ENCODE measurements at regions not wholly inside any gene's neighbourhood (a gene's known extent, or its start where the extent isn't known, plus 50 kb on each side); places are given as distances from the start of the nearest gene placed in this dataset.

DNA sequence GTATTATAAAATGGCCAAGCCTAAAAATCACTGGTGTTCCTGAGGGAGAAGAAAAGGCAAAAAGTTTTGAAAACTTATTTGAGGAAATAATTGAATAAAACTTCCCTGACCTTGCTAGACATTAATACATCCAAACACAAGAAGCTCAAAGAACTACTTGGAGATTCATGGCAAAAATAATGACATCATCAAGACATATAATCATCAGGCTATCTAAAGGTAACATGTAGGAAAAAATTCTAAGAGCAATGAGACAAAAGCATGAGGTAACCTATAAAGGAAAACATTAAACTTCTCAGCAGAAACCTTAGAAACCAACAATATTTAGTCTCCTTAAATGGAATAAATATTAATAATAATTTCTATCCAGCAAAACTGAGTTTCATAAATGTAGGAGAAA, 887.6 kb downstream of the PCDH19 start:
- TF ChIP-seq EZH2 (IDR thresholded peaks at IDR 0.05) (no peak), POLR2AphosphoS5 (IDR thresholded peaks at IDR 0.05; ENCODE audit: borderline replicate concordance, low read depth, low read length) (no peak), FOXP2 (optimal IDR thresholded peaks at IDR 0.05; ENCODE audit: control extremely low read depth, extremely low read length, insufficient read depth) (no peak)
